Left ventricle myocardium superior (tissue), 1 donor: ENCODE measurements at regions not wholly inside any gene's neighbourhood (a gene's known extent, or its start where the extent isn't known, plus 50 kb on each side); places are given as distances from the start of the nearest gene placed in this dataset.
"Not testable (repeated sequence)": the region's sequence is repeated elsewhere in the genome, so short reads cannot be mapped to it uniquely, and the experiment has no call there.

ENCODE experiments used
- ATAC-seq: fragments of 200-7000 bp; cut with Tn5 transposase; one replicate; pipeline ENCODE4 v1.9.1; 2020; ENCODE audit warnings: mild to moderate bottlenecking, moderate library complexity
- DNase-seq: peaks from one replicate; pipeline ENCODE4 v3.0.0-alpha.2; 2020
- intact Hi-C: fragments of 100-400 bp; cut with micrococcal nuclease; formaldehyde crosslinking; loops from one replicate; pipeline ENCODE4 v1.11.0; 2022
- donor health status: DM: no; HTN: yes; CAD: no; lungs with severe emphysema.

DNA sequence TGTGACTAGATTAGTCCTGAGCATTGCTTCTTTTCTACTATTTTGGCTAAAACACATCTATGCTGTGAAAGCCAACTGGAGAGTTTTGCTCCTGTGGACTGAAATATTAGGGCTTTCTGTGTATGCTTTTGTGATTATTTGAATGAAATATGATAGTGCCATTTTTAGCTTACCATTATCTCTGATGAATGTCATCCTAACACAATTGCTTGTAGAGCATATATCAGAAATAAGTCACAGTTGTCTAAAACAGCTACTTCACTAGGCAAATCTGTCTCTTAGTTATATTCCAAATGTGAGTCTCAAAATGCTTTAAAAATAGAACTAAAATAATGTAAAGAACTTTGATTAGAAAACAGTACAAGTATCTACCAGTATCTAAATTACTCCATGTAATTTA, 401.4 kb upstream of the PTCHD4 start:
- intact Hi-C loops = no loop called here
- DNase-seq (no peak), ATAC-seq (no peak)

DNA sequence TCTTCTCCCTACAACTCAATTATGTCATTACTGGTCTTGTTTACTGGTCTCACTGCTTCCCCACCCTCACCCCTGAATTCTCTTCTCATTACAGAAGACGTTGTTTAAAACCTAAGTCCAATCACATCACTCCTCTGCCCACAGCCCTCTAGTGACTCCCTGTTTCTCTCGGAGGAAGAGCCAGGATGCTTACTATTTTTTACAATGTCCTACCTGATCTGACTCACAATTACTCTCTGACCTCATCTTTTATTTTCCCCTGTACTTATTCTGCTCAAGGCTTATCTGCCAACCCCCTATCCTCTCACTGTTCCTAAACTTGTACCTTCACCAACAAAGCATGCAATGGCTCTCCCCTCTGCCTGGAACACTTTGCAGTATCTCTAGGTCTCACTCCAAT, 400.4 kb upstream of the PTCHD4 start:
- ATAC-seq (no peak), DNase-seq (no peak)
- intact Hi-C loops = no loop called here

DNA sequence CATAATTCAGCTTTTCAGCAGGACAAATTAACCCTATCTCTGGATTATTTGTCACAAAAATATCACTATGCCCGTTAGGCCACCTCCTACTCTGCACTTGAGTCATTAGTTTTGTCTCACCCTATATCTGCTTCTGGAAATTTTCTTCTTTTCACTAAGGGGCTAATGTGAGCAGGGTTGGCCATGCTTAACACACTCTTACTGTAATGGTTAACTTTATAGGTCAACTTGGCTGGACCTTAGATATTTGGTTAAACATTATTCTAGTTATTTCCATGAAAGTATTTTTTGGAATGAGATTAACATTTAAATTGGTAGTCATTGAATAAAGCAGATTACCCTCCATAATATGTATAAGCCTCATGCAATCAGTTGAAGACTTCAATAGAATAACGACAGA, 394.6 kb upstream of the PTCHD4 start:
- intact Hi-C loops = no loop called here
- DNase-seq (no peak), ATAC-seq (no peak)

DNA sequence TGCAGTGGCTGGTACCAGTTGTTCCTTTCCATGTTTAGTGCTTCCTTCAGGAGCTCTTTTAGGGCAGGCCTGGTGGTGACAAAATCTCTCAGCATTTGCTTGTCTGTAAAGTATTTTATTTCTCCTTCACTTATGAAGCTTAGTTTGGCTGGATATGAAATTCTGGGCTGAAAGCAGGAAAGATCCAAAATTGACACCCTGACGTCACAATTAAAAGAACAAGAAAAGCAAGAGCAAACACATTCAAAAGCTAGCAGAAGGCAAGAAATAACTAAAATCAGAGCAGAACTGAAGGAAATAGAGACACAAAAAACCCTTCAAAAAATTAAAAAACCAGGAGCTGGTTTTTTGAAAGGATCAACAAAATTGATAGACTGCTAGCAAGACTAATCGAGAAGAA, 382.4 kb upstream of the PTCHD4 start:
- intact Hi-C loops, ATAC-seq, DNase-seq: not testable (repeated sequence)

DNA sequence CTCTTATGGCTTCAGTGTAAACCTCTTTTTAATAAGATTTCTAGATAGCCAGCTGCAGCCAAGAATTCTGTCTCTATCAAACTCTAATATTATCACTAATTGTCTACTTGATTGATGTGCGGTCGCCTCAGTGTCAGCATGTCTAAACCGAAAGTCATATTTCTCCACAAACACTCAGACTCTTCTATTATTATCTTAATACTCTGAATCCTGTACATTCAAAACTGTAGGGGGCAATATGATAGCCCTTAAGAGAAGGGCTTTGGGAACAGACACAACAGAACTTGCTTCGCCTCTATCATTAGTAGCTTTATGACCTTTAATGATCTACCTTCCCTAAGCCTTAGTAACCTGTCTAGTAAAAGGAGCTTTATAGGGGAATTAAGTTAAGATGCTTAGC, 379.7 kb upstream of the PTCHD4 start:
- ATAC-seq (no peak), DNase-seq (no peak)
- intact Hi-C loops = no loop called here

DNA sequence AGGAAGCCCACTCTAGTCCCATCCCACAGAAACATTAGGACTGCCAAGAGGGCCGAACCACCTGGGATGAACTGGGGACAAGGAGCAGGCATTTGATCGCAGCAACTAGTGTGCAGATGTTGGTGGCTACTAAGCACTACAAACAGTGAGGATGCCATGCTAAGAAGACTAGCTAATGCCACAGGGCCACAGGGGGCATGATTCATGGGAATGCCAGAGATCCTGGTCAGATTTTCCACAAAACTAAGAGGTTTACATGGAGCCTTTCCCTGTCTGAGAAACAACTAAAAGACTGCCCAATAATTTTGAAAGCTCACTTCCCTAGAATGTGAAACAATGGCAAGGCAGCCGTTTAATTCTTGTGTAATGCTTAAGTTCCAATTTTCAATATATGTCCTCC, 375.9 kb upstream of the PTCHD4 start:
- DNase-seq (no peak), ATAC-seq (no peak)
- intact Hi-C loops = no loop called here

DNA sequence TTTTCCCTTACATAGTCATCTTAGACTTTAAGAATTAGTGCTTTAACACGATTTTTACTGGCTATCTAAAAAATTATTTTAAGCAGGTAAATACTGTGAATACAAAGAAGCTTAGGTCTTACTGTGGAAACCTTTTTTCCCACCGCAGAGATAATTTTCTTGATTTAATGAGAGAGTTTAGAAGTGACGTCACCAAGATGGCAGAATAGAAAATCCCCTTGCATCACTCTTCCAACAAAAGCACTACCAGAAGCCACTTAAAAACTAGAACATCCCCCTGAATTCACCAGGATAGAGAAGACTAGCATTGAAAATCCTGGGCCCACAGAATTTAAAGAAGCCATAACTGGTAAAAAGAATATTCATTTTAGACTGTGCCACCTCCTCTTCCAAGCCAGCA, 375.4 kb upstream of the PTCHD4 start:
- ATAC-seq (no peak), DNase-seq (no peak)
- intact Hi-C loops = no loop called here

DNA sequence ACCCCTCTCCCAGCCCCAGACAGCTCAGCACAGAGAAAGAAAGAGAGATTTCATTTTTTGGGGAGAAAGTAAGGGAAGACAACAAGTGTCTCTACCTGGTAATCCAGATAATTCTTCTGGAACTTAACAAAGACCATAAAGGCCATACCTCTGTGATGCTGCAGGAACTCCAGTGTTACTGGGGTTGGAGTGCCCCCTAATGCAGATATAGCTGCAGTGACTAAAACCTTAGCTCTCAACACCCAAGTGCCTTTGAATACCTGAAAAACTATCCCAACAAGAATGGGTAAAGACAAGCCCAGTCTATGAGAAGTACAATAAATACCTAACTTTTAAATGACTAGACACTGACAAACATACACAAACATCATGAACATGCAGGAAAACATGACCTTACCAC, 365.3 kb upstream of the PTCHD4 start:
- intact Hi-C loops = no loop called here
- DNase-seq (no peak), ATAC-seq (no peak)

DNA sequence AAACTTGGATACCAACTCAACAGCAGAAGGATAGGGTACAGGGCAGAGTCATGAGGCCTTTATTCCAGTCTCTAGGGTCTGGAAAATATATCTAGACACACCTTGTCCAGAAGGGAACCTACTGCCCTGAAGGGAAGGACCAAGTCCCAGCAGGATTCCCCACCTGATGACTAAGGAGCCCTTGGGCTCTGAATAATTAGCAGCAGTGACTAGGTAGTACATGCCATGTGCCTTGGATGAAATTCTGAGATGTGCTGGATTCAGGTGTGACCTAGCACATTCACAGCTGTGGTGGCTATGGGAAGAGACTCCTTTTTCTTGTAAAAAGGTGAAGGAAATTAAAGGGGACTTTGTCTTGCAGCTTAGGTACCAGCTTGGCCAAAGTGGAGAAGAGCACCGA, 364.3 kb upstream of the PTCHD4 start:
- ATAC-seq (no peak), DNase-seq (no peak)
- intact Hi-C loops = no loop called here

DNA sequence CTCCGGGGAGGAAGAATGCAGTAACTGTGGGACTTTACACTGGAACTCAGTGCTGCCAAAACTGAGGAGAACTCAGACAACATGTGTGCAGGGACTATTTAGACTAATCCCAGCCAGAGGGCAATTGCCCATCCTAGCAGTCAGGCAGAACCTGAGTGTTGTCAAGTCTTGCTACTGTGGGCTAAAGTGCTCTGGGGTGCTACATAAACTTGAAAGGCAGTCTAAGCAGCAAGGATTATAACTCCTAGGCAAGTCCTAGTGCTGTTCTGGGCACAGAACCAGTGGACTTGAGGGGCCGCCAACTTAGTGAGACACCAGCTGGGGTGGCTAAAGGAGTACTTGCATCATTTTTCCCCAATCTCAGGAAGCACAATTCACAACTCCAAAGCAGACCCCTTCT, 363.8 kb upstream of the PTCHD4 start:
- intact Hi-C loops = no loop called here
- ATAC-seq (no peak), DNase-seq (no peak)

DNA sequence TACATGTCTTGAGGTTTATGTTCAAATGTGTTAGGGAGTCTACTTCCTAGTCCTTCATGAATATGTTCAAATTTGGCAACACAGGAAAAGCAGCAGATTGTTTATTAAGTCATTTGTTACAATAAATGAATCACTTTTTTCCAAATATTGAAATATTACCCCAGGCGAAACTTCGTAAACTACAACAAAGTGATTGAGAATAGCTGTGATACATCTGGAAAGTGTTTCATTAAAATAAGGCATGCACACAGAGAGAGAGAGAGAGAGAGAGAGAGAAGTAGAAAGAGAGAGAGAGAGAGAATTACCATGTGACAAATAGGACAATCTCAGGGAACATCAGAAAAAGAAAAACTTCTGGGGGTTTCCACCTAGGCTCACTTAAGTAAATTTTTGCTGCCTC, 363.1 kb upstream of the PTCHD4 start:
- ATAC-seq (no peak), DNase-seq (no peak)
- intact Hi-C loops = no loop called here

DNA sequence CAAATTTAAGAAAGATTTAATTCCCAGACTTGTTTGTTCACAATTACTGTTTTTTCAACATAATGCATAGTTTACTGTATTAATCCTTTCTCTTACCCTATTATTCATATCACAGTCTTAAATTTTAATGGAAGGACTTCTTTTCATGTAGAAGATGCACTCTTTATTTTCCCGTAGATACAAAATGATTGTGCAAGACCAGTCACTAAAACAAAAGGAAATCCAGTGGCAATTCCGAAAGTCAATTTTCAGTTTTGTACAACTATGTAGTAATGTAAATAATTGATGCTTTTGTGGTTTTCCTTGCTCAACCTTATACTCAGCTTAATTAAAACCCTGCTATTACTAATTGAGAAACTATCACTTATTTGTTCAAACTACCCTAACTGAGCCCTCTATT, 361.5 kb upstream of the PTCHD4 start:
- intact Hi-C loops = no loop called here
- no peak for ATAC-seq
- DNase-seq = no peak

DNA sequence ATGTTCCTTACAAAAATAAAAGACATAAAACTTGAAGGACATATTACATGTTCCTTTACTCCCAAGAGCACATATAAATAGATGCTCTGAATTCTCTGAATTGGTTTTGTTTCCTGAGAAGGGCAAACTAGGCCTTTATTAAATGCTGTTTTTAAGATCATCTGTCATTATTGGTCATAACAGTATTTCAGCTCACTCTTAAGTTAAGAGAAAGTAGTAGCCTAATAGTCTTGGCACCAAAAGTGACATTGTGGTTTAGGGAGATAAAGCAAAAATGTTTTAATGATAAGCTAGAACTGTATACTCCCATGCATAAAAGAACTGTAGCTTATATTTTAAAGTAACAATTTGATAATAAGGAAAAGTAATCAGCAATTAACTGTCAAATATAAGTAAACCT, 361.1 kb upstream of the PTCHD4 start:
- intact Hi-C loops = no loop called here

DNA sequence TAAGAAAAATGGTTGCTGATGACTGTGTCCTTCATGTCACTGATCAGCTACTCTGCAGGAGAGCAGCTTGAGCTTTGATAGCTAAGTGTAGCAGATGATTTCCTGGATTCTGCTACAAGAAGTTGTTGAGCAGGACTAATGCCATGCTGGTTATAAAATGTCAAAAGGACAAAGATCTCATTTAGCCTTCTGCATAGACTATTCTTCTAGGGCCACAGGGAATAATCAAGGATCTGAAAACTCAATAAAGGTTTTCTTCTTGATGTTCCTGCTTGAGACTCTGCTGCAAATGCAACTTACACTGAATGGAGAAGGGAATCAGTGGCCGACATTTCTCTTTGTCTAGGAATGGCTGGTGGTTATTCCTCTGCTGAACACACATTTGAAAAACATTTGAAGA, 360.3 kb upstream of the PTCHD4 start:
- intact Hi-C loops = no loop called here
- ATAC-seq = no peak
- DNase-seq = no peak

More for the DNA sequence above, 361.1 kb upstream of the PTCHD4 start:
- ATAC-seq = no peak
- no peak for DNase-seq

DNA sequence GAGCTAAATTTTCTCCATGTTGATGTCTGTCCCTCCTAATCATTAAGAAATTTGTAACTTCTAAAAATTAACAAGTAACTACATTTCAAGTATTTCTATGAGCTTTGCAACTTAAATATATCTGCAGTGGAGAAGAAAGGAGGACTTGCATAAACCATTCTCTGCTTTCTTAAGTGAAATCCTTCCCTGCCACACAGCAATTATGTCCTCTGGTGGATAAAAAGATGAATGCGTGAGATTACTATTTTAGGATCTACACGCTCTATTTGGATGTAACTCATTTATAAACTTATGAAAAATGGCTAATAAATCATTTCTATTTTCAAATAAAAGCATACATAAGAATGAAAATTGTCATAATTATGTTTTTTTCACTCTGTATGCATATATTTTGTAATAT, 338.0 kb upstream of the PTCHD4 start:
- DNase-seq (no peak), ATAC-seq (no peak)
- intact Hi-C loops = no loop called here

DNA sequence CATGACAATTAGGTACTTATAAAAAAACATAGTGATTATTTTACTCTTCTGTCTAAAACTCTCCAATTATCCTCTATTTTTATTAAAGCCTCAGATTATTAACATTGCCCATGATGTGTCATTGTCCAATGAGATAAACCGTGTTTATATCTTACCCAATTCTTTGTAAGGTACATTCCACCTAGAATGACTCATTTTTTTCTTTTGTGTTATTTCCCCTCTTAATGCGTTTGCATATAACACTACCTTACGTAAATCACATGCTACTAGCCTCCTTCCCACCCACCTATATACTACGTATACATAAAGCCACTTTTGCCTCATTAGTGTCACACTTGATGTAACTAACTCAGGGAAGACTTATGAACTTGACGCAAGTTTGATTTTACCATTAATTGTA, 336.3 kb upstream of the PTCHD4 start:
- intact Hi-C loops = no loop called here
- no peak for DNase-seq
- ATAC-seq = no peak

DNA sequence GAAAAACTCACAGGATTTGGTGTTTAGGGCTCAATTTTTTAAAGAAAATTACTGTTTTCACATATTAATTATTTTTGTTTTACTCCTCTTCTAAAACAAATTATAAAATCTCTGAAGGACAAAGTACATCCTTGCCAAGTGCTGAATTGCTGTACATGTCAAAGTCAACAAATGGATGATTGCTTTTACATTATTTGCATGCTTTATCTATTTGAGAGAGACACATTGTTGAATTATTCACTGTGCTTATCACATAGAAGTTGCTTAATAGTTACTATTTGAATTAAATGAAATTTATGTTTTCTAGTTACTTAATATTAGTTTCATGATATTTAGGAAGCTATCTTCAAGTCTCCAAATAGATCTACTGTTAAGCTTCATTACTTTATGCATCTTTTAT, 318.6 kb upstream of the PTCHD4 start:
- DNase-seq = no peak
- no peak for ATAC-seq
- intact Hi-C loops = no loop called here

DNA sequence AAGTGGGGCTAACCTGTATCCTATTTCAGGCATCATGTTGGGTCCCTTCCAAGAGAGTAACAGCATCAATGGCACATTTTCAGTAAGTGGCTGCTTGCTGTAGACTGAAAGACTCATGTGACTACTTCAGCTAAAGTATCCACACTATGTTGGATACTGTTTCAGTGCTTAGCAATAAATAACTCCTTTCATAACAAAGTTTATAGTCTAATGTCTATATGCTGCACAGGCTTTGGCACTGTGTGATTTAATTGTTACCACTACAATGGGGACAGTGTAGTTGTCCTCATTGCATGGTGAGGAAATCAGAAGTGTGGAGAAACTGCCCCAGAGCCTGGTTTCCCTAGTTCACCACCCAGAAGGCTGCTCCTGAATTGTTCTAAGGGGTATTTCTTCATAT, 318.0 kb upstream of the PTCHD4 start:
- DNase-seq (no peak), ATAC-seq (no peak)
- intact Hi-C loops = no loop called here

DNA sequence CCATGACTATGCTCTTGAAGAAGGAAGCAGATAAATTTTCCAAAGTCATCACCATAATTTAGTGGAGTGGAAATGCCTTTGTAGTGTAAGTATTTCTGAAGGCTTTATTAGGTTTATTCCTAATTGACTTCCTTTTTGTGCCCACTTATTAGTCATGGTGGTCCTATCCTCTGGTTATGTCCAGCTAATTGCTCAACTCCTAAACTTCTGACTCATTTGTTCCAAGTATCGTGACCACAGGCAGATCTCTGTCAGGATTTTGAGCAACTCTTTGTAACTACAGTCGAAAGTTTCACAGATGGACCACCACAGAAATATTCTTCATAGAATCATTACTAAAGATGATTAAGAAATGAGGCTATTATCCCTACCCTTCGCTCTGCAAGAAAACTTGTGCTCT, 315.6 kb upstream of the PTCHD4 start:
- DNase-seq (no peak), ATAC-seq (no peak)
- intact Hi-C loops = no loop called here

DNA sequence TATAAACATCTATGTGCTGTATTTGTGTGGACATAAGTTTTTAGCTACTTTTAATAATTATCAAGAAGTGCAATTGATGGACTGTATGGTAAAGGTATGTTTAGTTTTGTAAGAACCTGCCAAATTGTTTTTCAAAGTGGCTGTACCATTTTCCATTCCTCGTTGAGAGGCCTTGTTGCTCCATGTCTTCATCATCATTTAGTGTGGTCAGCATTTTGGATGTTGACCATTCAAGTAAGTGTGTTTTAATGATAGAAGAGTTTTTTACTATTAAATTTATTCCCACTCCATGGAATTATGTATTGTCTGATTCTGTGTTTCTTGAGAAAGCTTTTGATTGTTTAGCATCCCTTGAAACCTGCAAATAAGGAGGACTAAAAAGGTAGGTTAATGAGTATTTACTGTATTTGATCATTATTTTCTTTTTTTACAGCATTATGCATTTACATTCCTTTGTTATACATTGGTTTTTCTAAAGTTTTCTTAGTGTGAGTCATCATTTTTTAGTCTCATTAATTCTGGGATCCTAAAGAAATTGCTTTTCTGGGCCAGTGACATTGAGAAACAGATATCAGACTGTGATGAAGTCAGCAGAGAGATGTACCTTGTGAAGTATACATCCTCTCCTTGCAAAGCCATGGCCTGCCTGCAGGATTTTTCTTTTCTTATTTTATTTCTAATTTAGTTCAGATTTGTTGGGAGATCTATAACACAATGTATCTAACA, 312.8 kb upstream of the PTCHD4 start:
- intact Hi-C loops = no loop called here
- ATAC-seq (no peak), DNase-seq (no peak)

DNA sequence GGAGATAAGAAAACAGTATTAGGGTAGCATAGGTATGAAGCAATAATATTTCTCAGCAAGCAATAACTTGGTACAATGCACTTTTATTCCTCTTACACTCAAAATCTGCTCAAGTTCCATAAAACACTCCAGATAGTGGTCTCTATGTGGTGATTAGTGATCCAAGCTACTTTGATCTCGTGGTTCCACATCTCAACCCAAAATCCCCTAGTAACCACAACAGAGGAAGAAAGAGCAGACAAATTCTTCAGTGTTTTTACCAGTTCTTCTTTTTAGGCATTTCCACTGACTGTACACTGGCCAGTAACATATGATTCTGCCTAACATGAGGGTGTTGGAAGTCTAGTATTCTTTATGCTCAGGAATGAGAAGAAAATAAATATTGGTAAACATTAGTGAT, 309.0 kb upstream of the PTCHD4 start:
- intact Hi-C loops = no loop called here
- no peak for DNase-seq
- no peak for ATAC-seq

DNA sequence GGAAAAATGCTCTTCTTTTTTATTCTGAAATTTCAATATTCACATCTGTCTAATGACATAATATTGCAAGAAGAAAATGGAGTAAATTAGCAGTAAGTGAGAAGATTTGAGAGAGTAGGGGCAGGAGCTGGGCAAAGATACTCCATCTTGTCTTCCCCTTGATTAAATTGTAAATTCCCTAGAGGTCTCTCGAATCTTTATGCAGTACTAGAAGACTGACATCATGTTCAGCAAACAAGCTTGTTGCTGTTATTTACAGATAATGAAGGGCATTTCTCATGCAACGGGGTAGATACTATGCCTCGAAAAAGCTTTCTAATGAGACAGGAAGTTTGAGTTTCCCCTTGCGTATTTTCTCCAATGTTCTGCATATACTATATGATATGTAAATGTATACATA, 306.9 kb upstream of the PTCHD4 start:
- no peak for DNase-seq
- intact Hi-C loops = no loop called here
- ATAC-seq = no peak
